Testis (tissue), 2 donors: ENCODE measurements at regions not wholly inside any gene's neighbourhood (a gene's known extent, or its start where the extent isn't known, plus 50 kb on each side); places are given as distances from the start of the nearest gene placed in this dataset.

Experiments
- DNase-seq: peaks from one replicate; pipeline ENCODE4 v3.0.0-alpha.2; 2019
- H3K27ac ChIP-seq, 2 donors: fragments of 200-600 bp; sonication (generic); one replicate each; pipeline ENCODE4 v1.5.1; 2019
- H3K27me3 ChIP-seq: fragments of 200-600 bp; sonication (generic); one replicate; pipeline ENCODE4 v1.5.1; 2019
- H3K36me3 ChIP-seq: fragments of 200-600 bp; sonication (generic); one replicate; pipeline ENCODE4 v1.5.1; 2017; ENCODE audit warnings: low read depth; ENCODE audit errors: missing control alignments
- H3K4me1 ChIP-seq: fragments of 200-600 bp; sonication (generic); one replicate; pipeline ENCODE4 v1.5.1; 2019
- H3K4me3 ChIP-seq, 2 donors: fragments of 200-600 bp; sonication (generic); one replicate each; pipeline ENCODE4 v1.5.1; 2017 to 2019
- H3K9me3 ChIP-seq: fragments of 200-600 bp; sonication (generic); one replicate; pipeline ENCODE4 v1.5.1; 2017
- POLR2A ChIP-seq: fragments of 450-650 bp; IDR thresholded peaks from one replicate; pipeline ENCODE4 v1.6.1; 2017; ENCODE audit warnings: antibody characterized with exemption, mild to moderate bottlenecking, moderate library complexity
- WGBS, 2 donors: methylation state at CpG; one replicate each; pipeline ENCODE4 v1.1.5; 2018; 5-methylcytosine and 5-hydroxymethylcytosine counted together
- intact Hi-C: fragments of 100-400 bp; cut with DNase I; formaldehyde crosslinking; loops from one replicate; pipeline ENCODE4 v1.15.1; 2023; ENCODE audit warnings: low total_unique reads
- TF ChIP-seq, protein P1 (sequence below), 3 experiments: fragments of 450-650 bp in 2 of 3; fragments of 200-600 bp in 1 of 3; sonication (generic) in 1 of 3; IDR thresholded peaks; one replicate each; pipeline ENCODE4 v1.5.1; 2016 to 2019; ENCODE audit warnings: antibody characterized with exemption in 3 of 3, mild to moderate bottlenecking in 2 of 3, moderate library complexity in 1 of 3

DNA sequence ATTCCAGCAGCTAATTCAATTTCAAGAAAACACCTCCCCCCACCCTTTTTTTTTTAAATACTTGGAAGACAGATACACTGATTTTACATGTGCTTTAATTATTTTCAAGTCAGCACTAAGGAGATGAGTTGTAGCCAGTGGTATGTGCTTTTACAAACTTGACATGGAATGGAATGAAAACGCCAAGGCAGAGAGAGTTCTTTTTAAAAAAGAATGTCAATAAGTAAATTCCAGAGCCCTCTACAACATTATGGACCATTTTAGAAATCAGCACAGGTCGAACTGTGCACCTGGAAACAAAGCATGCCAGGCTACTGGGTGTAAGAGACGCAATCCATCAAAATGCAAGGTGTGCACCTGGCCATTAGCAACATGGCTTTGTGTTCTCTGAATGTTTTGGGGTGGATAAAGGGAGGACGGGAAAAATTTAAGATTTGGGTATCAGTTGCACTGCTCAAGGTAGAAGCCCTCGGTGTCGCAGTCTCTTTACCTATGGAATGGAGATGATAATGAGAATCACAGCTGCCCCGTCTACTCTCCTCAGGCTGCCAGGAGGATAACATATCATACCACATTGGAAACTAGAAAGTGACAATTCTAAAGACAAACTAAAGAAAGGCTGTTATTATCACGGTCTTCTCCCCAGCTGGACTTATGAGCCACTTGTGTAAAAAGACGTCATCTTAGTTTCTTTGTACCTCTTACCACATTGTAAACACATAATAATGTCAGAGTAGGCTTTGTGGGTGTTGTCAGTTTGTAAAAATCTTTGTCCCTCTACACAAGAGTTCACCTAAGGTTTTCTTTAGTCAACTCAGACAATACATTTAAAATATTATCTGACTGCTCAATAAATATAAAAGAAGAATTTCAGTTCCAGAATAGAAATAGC, 107.4 kb upstream of the PRICKLE2 start:
- DNase-seq: no peak
- H3K27me3 ChIP-seq: no peaks in the 10 kb centered on the region
- no peak overlapping the region for H3K4me3 ChIP-seq
- 85 to 88% methylated on average over 9 of the region's 9 CpGs for WGBS, 2 donors
- TF ChIP-seq, protein P1, sequence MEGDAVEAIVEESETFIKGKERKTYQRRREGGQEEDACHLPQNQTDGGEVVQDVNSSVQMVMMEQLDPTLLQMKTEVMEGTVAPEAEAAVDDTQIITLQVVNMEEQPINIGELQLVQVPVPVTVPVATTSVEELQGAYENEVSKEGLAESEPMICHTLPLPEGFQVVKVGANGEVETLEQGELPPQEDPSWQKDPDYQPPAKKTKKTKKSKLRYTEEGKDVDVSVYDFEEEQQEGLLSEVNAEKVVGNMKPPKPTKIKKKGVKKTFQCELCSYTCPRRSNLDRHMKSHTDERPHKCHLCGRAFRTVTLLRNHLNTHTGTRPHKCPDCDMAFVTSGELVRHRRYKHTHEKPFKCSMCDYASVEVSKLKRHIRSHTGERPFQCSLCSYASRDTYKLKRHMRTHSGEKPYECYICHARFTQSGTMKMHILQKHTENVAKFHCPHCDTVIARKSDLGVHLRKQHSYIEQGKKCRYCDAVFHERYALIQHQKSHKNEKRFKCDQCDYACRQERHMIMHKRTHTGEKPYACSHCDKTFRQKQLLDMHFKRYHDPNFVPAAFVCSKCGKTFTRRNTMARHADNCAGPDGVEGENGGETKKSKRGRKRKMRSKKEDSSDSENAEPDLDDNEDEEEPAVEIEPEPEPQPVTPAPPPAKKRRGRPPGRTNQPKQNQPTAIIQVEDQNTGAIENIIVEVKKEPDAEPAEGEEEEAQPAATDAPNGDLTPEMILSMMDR (IDR thresholded peaks at IDR 0.05): no peak
- no peak for TF ChIP-seq POLR2A
- H3K27ac ChIP-seq: no peak overlapping the region
- H3K4me1 ChIP-seq: no peaks in the 10 kb centered on the region
- intact Hi-C loops: no loop called here
- H3K9me3 ChIP-seq: no peaks in the 10 kb centered on the region
- H3K36me3 ChIP-seq: no peaks in the 10 kb centered on the region

DNA sequence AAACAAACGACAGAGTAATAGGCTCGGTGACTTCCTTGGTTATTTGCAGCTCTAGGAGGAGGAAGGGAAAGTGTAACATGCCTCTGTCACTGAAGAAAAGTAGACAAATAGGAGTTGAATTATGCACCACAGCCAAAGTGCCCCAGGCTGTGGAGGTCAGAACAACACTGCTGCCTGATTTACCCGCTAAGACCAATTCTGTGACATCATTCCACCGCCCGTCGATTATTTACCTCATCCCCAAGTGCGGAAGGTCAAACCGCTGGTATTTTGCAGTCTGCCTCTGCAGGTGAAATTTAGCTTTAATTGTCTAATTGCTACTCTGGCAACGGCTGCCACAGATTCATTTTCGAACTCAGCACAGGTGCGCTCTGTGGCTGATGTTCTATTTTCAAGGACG, 106.3 kb upstream of the PRICKLE2 start:
- intact Hi-C loops: no loop called here
- no peaks in the 10 kb centered on the region for H3K27me3 ChIP-seq
- peaks cover 3% of the 10 kb centered on the region for H3K4me1 ChIP-seq
- H3K4me3 ChIP-seq: no peak overlapping the region
- H3K27ac ChIP-seq: no peak overlapping the region
- no peak for TF ChIP-seq POLR2A
- TF ChIP-seq, protein P1 (IDR thresholded peaks at IDR 0.05): no peak
- no peaks in the 10 kb centered on the region for H3K36me3 ChIP-seq
- DNase-seq: no peak
- 71 to 83% methylated on average over 12 of the region's 12 CpGs for WGBS, 2 donors
- H3K9me3 ChIP-seq: no peaks in the 10 kb centered on the region

DNA sequence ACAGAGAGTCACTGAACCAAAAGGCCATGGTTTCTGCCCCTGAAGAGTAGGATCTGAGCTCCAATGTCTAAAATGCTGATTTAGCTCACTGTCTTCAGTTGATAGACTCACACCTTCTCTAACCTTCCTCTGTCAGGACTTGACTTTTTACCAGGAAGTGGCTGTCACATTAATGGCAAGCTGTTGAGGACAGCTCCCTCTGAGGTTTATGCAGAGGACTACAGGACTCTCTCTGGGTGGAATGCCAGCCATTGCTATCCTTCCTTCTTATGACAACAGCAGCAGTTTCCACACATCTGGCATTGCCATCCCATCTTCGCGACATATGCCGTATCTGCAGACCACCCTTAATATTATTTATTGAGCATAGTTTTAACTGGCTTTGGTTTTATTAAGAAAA, 103.8 kb upstream of the PRICKLE2 start:
- Histone ChIP-seq H3K4me3 (no peak overlapping the region), H3K27me3 (no peaks in the 10 kb centered on the region), H3K27ac (no peak overlapping the region), H3K9me3 (no peaks in the 10 kb centered on the region), H3K4me1 (peaks cover 6% of the 10 kb centered on the region), H3K36me3 (no peaks in the 10 kb centered on the region)
- TF ChIP-seq, protein P1 (IDR thresholded peaks at IDR 0.05): no peak
- TF ChIP-seq POLR2A: no peak
- intact Hi-C loops: no loop called here
- DNase-seq: no peak
- 80 to 85% methylated on average over 3 of the region's 3 CpGs for WGBS, 2 donors

DNA sequence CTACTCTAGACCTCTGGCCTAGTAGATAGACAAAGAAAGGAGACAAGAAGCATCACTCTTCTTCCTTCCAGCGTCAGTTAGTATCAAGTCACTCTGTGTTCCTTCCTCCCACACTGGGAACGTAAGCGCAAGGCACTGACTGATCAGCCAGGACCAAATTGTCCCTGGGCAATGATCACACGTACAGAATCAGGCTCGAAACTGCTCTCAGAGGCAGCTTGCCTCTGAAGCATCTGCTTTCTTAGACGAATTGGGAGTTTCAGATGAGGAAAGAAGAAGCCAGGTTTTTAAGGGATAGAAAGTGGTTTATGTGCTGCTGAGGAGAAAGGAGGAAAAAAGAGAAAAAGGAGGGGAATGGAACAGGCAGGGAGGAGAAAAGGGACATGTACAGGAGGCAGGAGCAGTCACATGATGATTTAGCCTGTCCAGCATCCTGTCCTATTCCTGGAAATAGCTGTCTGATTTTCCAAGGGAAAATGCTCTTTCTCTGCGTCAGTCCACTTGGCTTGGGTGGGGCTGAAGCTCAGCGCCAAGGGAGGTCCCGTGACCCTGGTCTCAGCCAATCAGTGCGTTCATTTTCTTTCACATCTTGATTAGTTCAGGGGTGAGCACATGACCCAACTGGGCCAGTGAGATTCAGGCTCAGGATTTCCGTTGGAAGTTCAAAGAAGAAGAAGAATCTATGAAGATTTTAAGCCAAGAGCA, 102.0 kb upstream of the PRICKLE2 start:
- DNase-seq: peak; percentile 93
- H3K4me3 ChIP-seq: peak overlapping the region; percentile 27 to 32
- H3K27ac ChIP-seq: peak overlapping the region; percentile 93 to 97
- intact Hi-C loops: no loop called here
- no peaks in the 10 kb centered on the region for H3K9me3 ChIP-seq
- no peaks in the 10 kb centered on the region for H3K36me3 ChIP-seq
- TF ChIP-seq, protein P1 (IDR thresholded peaks at IDR 0.05): no peak
- no peak for TF ChIP-seq POLR2A
- H3K27me3 ChIP-seq: no peaks in the 10 kb centered on the region
- peaks cover 6% of the 10 kb centered on the region for H3K4me1 ChIP-seq
- 14 to 18% methylated on average over 11 of the region's 11 CpGs for WGBS, 2 donors
